ENCODE measurements at regions not wholly inside any gene's neighbourhood (a gene's known extent, or its start where the extent isn't known, plus 50 kb on each side); places are given as distances from the start of the nearest gene placed in this dataset.

- TF ChIP-seq AFF4 (CRISPR knock-in tag; IDR thresholded peaks at IDR 0.05; ENCODE audit: borderline replicate concordance) (no peak), KAT7 (CRISPR knock-in tag; IDR thresholded peaks at IDR 0.05; ENCODE audit: borderline replicate concordance) (no peak), ZNF219 (CRISPR knock-in tag; IDR thresholded peaks at IDR 0.05; ENCODE audit: borderline replicate concordance) (no peak), OVOL2 (CRISPR knock-in tag; IDR thresholded peaks at IDR 0.05; ENCODE audit: borderline replicate concordance) (no peak)
Measured at GRCh38 chr5:175384724-175385552, 59.0 kb downstream of the DRD1 start (continued).

GRCh38 chr5:175383350-175383749 is 60.6 kb downstream of the DRD1 start:
- H3K27me3 Mint-ChIP-seq (ENCODE audit: low read depth): no peaks in the 10 kb centered on the region
- peaks cover 7% of the 10 kb centered on the region for H3K4me1 Mint-ChIP-seq
- 0 out of 2 replicates have a peak, but pooled peaks cover 6% of the 10 kb centered on the region for H3K9me3 Mint-ChIP-seq
- H3K4me3 Mint-ChIP-seq: no peak overlapping the region
- H3K27ac Mint-ChIP-seq: no peak overlapping the region
- no peak for ATAC-seq
- ChIA-PET POLR2A (no interaction called here), CTCF (no interaction called here)
- no peaks in the 10 kb centered on the region for H3K36me3 Mint-ChIP-seq
- TF ChIP-seq USF1 (CRISPR knock-in tag; IDR thresholded peaks at IDR 0.05): no peak
- TF ChIP-seq ATF3 (CRISPR knock-in tag; conservative IDR thresholded peaks at IDR 0.05): no peak
- no peak for TF ChIP-seq ELF4 (CRISPR knock-in tag; IDR thresholded peaks at IDR 0.05; ENCODE audit: low read depth)
- TF ChIP-seq MXD4 (CRISPR knock-in tag; IDR thresholded peaks at IDR 0.05; ENCODE audit: borderline replicate concordance): no peak
- no peak for TF ChIP-seq NR2C2 (CRISPR knock-in tag; IDR thresholded peaks at IDR 0.05)
- TF ChIP-seq FOXP1 (CRISPR knock-in tag; IDR thresholded peaks at IDR 0.05; ENCODE audit: borderline replicate concordance): no peak
- DNase-seq (ENCODE audit: low spot score): no peak

GRCh38 chr5:175382171-175382570 is 61.8 kb downstream of the DRD1 start:
- Mint-ChIP-seq H3K4me3 (no peak overlapping the region), H3K27me3 (ENCODE audit: low read depth) (no peaks in the 10 kb centered on the region), H3K27ac (no peak overlapping the region), H3K9me3 (0 out of 2 replicates have a peak, but pooled peaks cover 6% of the 10 kb centered on the region), H3K36me3 (no peaks in the 10 kb centered on the region), H3K4me1 (peaks cover 4% of the 10 kb centered on the region)
- ChIA-PET CTCF (no interaction called here), POLR2A (no interaction called here)
- no peak for DNase-seq (ENCODE audit: low spot score)
- no peak for ATAC-seq
- TF ChIP-seq AR (CRISPR knock-in tag; IDR thresholded peaks at IDR 0.05): no peak
- TF ChIP-seq HMGXB4 (CRISPR knock-in tag; IDR thresholded peaks at IDR 0.05): no peak
- no peak for TF ChIP-seq ETV6 (CRISPR knock-in tag; IDR thresholded peaks at IDR 0.05)
- no peak for TF ChIP-seq KAT7 (CRISPR knock-in tag; IDR thresholded peaks at IDR 0.05; ENCODE audit: borderline replicate concordance)
- TF ChIP-seq E2F4 (CRISPR knock-in tag; IDR thresholded peaks at IDR 0.05; ENCODE audit: borderline replicate concordance, low read depth): no peak
- no peak for TF ChIP-seq GRHL2 (CRISPR knock-in tag; IDR thresholded peaks at IDR 0.05; ENCODE audit: insufficient replicate concordance, severe bottlenecking)
- TF ChIP-seq TCF7 (CRISPR knock-in tag; IDR thresholded peaks at IDR 0.05; ENCODE audit: low read depth): no peak
- no peak for TF ChIP-seq PRRX2 (CRISPR knock-in tag; IDR thresholded peaks at IDR 0.05)
- TF ChIP-seq TP53 (CRISPR knock-in tag; IDR thresholded peaks at IDR 0.05): no peak
- no peak for TF ChIP-seq FOXP1 (CRISPR knock-in tag; IDR thresholded peaks at IDR 0.05; ENCODE audit: borderline replicate concordance)

Data from WTC11 (cell line).